HFF-Myc (cell line): ENCODE measurements at regions not wholly inside any gene's neighbourhood (a gene's known extent, or its start where the extent isn't known, plus 50 kb on each side); places are given as distances from the start of the nearest gene placed in this dataset.

ENCODE experiments used
- DNase-seq: peaks from one replicate; pipeline ENCODE4 v3.0.0-alpha.2; 2011; ENCODE audit warnings: low read depth; ENCODE audit errors: extremely low read depth
- H3K4me3 ChIP-seq: replicated peaks from 2 replicates; pipeline ENCODE4 v1.5.1; 2011; ENCODE audit warnings: low read depth, mild to moderate bottlenecking, control low read depth, low read length
- CTCF ChIP-seq: IDR thresholded peaks from 2 replicates; pipeline ENCODE4 v1.5.1; 2012; ENCODE audit warnings: mild to moderate bottlenecking, low read depth, low read length, control low read depth; ENCODE audit errors: missing control alignments

GRCh38 chr13:105827111-105827809, 708.2 kb downstream of the EFNB2 start:
- H3K4me3 ChIP-seq = no peak overlapping the region
- no peak for DNase-seq
- no peak for TF ChIP-seq CTCF

GRCh38 chr13:105825071-105825470, 710.4 kb downstream of the EFNB2 start:
- DNase-seq = no peak
- no peak overlapping the region for H3K4me3 ChIP-seq
- TF ChIP-seq CTCF = no peak

GRCh38 chr13:105821337-105821736, 714.1 kb downstream of the EFNB2 start:
- no peak for TF ChIP-seq CTCF
- no peak for DNase-seq
- no peak overlapping the region for H3K4me3 ChIP-seq

DNA sequence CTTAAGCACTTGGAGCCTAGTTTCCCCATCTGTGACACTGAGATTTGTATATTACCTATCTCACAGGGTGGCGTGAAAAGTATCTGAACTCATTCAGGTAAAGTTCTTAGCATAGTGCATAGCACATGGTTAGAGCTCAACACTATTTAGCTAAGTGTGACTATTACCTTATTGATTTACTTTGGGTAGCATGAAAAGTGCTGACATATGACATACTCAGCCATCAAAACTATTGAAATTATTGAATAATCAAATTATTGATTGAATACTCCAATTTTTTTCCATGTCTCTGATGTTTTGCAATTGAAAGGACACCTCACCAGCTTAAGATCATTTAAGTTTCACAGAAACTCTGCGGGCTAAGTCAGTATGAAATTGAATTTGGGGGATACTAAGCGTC, 715.0 kb downstream of the EFNB2 start:
- DNase-seq = no peak
- no peak for TF ChIP-seq CTCF
- no peak overlapping the region for H3K4me3 ChIP-seq

- no peak overlapping the region for H3K4me3 ChIP-seq
- TF ChIP-seq CTCF = no peak
- DNase-seq = no peak
These were observed 718.0 kb downstream of the EFNB2 start for GRCh38 chr13:105817498-105817897.

DNA sequence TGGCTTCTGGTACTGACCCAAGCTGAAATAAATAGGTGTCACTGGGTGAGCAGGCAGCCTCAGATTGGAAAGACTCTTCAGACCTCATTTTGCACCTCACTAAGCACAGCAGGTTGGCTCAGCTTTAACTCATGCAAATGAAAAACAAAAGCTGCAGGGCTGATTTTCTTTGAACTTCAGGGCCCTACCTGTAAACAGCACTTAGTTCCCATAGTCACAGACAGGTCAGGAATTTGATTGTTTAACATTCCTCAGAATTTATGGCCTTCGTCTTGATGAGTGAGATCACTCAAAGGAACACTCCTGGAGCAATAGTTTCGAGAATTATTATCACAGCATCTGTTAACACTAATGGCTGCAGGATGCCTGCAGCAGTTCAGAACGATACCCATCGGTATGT, 718.5 kb downstream of the EFNB2 start:
- H3K4me3 ChIP-seq = no peak overlapping the region
- no peak for TF ChIP-seq CTCF
- DNase-seq = no peak

DNA sequence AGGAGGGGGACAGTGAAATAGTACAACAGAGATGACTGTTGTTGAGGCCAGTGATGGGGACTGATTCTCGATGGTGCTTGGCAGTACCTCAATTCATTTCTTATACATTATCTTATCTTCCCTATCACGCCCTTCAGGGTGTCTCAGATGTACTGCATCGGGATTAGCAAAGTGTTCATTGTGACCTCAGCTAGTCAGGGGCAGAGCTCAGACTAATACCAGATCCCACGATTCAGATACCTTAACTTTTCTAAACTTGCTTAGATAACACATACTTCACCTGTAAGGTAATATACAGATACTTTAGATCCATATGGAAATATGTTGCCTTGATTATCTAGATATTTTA, 720.6 kb downstream of the EFNB2 start:
- TF ChIP-seq CTCF = no peak
- no peak for DNase-seq
- no peak overlapping the region for H3K4me3 ChIP-seq
